ENCODE measurements at regions not wholly inside any gene's neighbourhood (a gene's known extent, or its start where the extent isn't known, plus 50 kb on each side); places are given as distances from the start of the nearest gene placed in this dataset.

DNA sequence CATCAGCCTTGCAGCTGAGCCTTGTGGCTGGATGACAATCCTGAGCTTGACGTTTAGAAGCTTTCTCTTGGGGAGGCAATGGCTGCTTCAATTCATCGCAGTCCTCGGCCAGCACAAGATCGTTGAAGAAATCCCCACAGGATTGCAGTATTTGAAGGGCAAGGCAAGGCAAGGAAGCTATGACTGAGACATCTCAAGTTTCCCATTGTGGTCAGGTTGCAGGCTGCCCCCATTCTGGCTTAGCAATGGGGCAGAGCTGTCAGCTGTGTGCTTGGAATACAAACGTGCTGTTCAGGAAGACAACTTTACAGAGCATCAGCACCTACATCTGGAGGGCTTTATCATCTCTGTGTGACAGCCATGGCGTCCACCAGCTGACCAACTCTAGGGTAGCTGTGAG, 275.9 kb upstream of the TBL1XR1 start:
- H3K27me3 ChIP-seq: no peaks in the 10 kb centered on the region
- TF ChIP-seq, protein P1, sequence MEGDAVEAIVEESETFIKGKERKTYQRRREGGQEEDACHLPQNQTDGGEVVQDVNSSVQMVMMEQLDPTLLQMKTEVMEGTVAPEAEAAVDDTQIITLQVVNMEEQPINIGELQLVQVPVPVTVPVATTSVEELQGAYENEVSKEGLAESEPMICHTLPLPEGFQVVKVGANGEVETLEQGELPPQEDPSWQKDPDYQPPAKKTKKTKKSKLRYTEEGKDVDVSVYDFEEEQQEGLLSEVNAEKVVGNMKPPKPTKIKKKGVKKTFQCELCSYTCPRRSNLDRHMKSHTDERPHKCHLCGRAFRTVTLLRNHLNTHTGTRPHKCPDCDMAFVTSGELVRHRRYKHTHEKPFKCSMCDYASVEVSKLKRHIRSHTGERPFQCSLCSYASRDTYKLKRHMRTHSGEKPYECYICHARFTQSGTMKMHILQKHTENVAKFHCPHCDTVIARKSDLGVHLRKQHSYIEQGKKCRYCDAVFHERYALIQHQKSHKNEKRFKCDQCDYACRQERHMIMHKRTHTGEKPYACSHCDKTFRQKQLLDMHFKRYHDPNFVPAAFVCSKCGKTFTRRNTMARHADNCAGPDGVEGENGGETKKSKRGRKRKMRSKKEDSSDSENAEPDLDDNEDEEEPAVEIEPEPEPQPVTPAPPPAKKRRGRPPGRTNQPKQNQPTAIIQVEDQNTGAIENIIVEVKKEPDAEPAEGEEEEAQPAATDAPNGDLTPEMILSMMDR (IDR thresholded peaks at IDR 0.05): no peak
- no peaks in the 10 kb centered on the region for H3K9me3 ChIP-seq
- no peak overlapping the region for H3K4me3 ChIP-seq
- intact Hi-C loops (cut with DNase I): no loop called here
- DNase-seq (no peak), ATAC-seq (no peak)
- H3K27ac ChIP-seq: no peak overlapping the region
- peaks cover 9 to 11% of the 10 kb centered on the region in 2 donors for H3K4me1 ChIP-seq
- no peaks in the 10 kb centered on the region for H3K36me3 ChIP-seq

DNA sequence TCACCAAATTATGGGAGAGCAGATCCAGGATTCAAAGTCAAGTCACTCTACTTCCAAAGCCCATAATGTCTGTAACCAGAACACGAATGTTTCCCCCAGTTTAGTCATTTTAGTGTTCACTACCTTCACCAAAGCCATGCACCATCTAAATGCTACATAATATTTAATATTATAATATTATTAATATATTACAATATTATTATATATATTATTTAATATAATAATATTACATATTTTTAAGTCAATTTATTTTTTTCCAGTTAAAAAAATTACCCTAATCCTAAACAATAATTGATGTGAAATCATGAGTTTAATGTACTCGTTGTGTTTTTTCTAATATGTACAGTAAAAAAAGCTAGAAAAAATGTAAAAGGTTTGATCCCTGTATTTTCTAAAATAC, 276.6 kb upstream of the TBL1XR1 start:
- Histone ChIP-seq H3K27ac (no peak overlapping the region), H3K9me3 (no peaks in the 10 kb centered on the region), H3K4me3 (no peak overlapping the region), H3K36me3 (no peaks in the 10 kb centered on the region), H3K27me3 (no peaks in the 10 kb centered on the region), H3K4me1 (peaks cover 10 to 15% of the 10 kb centered on the region in 2 donors)
- intact Hi-C loops (cut with DNase I): no loop called here
- DNase-seq: no peak
- TF ChIP-seq, protein P1 (IDR thresholded peaks at IDR 0.05): no peak
- ATAC-seq: no peak

DNA sequence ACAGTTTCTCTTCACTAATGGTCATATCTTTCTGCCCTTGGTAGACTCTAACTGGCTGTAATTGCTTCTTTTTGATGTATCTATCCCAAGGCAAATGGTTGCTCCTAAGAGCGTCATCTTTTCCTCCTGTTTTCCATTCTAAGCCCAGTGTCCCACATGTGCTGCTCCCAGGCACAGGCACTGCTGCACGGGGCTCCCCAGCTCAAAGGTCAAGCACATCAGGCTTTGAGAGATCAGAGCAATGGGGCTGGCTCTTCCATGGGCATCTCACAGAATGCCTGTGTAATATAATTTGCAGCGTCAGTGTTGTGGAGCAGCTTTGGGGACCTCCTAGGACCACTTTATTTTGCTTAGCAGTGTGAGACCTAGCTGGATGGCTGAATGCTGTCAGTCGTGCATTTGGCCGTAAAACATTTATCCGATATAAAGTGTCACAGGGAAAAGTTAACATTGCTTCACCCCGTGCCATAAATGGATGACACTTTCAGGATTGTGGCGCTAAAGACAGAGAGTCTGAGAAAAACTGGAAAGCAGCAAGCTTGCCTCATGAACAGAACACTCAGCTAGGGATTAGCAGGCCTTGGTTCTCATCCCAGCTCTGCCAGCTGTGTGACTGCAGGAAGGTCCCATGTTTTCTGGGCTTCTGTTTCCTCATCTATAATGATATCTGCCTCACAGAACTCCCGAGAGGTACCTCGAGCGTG, 277.5 kb upstream of the TBL1XR1 start:
- intact Hi-C loops (cut with DNase I): no loop called here
- TF ChIP-seq, protein P1 (IDR thresholded peaks at IDR 0.05): no peak

DNA sequence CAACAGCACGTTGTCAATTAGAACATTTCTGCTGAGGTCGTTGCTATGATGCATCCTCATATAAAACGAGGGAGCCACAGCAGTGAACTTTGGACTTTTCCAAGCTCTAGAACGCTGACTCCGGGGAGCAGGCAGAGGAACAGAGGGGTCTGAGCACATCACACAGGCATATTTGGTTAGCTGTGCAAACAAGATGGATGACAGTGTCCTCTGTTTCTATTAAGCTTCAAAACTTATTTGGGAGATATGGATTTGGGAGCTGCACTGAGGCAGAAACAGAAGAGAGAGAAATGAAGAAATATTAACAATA, 278.0 kb upstream of the TBL1XR1 start:
- no peak overlapping the region for H3K27ac ChIP-seq
- TF ChIP-seq, protein P1 (IDR thresholded peaks at IDR 0.05): no peak
- peaks cover 10 to 19% of the 10 kb centered on the region in 2 donors for H3K4me1 ChIP-seq
- no peaks in the 10 kb centered on the region for H3K9me3 ChIP-seq
- H3K4me3 ChIP-seq: no peak overlapping the region
- ATAC-seq (no peak), DNase-seq (no peak)
- H3K27me3 ChIP-seq: no peaks in the 10 kb centered on the region
- no peaks in the 10 kb centered on the region for H3K36me3 ChIP-seq
- intact Hi-C loops (cut with DNase I): no loop called here

More for the DNA sequence above, 277.5 kb upstream of the TBL1XR1 start:
- no peaks in the 10 kb centered on the region for H3K27me3 ChIP-seq
- H3K27ac ChIP-seq: no peak overlapping the region
- DNase-seq: no peak
- no peak overlapping the region for H3K4me3 ChIP-seq
- H3K4me1 ChIP-seq: peaks cover 10 to 19% of the 10 kb centered on the region in 2 donors
- ATAC-seq: no peak
- no peaks in the 10 kb centered on the region for H3K9me3 ChIP-seq
- no peaks in the 10 kb centered on the region for H3K36me3 ChIP-seq

DNA sequence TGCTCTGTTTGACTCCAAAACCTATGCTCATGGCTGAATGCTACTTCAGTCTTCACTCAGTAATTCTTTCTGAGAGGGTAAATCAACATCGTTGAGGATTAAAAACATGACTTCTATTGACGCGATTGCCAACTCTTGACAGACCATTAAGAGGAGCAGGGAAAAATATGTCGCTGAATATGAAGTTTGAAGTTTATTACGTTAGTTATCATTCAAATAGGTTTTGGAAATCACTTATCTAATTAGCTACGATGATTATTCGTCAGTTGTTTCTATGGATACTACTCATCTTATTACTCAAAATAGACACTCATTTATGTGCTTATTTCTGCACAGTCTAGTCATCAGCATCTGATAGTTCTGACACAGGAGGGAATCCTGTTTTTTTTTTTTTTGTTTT, 279.2 kb upstream of the TBL1XR1 start:
- H3K27me3 ChIP-seq: no peaks in the 10 kb centered on the region
- intact Hi-C loops (cut with DNase I): no loop called here
- peak; percentile 44 for ATAC-seq
- TF ChIP-seq, protein P1 (IDR thresholded peaks at IDR 0.05): no peak
- DNase-seq: no peak
- no peaks in the 10 kb centered on the region for H3K9me3 ChIP-seq
- H3K4me1 ChIP-seq: peaks cover 10 to 19% of the 10 kb centered on the region in 2 donors
- no peak overlapping the region for H3K27ac ChIP-seq
- no peak overlapping the region for H3K4me3 ChIP-seq
- H3K36me3 ChIP-seq: no peaks in the 10 kb centered on the region
